ENCODE measurements at regions not wholly inside any gene's neighbourhood (a gene's known extent, or its start where the extent isn't known, plus 50 kb on each side); places are given as distances from the start of the nearest gene placed in this dataset.
A peak's percentile ranks its signal among the peaks of the same experiment; 100 is the strongest.

GRCh38 chr3:124249038-124249437 lies 257.1 kb upstream of the ROPN1 start:
- no peak for DNase-seq

DNA sequence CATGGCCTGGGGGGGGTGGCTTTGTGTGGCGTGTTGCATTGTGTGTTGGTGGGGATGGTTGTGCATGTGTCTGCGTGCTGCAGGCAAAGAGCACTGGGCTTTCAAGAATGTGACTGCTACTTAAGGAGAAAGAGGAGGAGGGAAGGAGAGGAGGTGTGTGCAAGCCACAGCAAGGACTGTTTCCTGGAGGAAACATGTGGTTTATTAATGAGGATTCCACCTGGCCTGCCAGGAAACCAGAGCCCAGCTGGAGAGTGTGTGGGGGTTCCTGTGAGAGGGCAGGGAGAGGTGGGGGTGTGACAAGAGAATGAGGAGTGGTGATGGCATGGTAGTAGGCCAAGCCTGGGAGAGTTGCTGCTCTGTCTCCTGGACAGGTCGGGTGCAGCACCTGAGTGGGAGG lies 258.1 kb upstream of the ROPN1 start:
- DNase-seq, result no peak

DNA sequence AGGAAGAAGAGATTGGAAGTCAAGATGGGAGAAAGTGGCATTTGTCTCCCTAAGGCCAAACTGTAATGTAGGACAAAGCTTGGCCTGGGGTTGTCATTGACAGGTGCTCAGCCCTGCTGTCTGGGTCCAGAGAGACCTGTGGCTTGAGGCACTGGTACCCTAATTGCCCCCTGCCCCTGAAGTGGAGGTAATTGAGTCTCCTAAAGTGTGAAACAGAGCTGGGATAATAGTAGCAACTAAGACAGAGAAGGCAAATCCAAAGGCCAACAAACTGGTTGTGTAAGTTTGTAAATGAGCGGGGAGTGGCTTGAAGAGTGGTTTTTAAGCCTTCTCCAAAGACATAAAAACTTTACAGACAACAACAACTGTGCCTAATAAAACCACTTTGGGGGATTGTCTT lies 264.2 kb upstream of the ROPN1 start:
- no peak for DNase-seq

GRCh38 chr3:124256599-124256998 lies 264.7 kb upstream of the ROPN1 start:
- DNase-seq, result no peak

DNA sequence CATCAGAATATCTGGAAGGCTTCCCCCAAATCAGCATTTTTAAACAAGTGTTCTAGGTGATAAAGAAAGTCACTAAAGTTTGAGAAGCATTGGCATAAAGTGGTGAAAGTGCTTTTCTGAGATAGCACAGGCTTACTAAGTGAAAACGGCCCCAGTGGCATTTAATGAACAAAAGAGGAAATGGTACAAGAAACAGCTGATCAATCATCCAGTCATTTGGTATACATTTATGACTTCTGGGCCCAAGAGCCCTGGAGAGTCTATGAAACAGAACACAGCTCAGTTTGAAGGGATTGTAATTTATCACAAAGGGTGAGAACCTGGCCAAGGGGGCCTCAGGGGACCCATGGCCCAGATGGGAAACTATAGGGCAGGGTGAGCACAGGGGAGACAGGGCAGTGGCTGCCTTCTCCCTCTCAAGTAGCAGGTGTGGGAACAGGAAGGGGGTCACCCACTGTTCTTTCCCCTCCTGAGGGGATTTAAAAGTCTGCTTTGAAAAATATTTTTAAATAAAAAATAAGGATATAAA lies 265.5 kb upstream of the ROPN1 start:
- no peak for DNase-seq

DNA sequence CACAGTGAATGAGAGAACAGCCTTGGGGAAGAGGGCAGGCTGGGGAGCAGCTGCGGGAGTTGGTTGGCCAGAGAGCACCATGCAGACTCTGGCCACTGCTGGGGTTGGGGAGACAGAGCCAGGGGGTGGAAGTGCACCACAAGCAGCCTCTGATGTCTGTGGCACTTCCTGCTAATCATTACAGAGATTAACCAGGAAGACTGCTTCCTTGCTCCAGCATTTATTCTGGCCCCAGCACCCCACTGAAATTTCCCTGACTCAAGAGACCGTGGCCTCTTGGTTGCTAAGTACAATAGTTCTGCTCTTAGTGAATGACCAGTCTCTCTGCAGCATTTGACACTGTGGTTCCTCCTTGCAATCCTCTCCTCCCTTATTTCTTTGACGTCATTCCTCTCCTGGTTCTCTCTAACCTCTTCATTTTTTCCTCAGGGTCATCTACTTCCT lies 266.2 kb upstream of the ROPN1 start:
- DNase-seq, result no peak

DNA sequence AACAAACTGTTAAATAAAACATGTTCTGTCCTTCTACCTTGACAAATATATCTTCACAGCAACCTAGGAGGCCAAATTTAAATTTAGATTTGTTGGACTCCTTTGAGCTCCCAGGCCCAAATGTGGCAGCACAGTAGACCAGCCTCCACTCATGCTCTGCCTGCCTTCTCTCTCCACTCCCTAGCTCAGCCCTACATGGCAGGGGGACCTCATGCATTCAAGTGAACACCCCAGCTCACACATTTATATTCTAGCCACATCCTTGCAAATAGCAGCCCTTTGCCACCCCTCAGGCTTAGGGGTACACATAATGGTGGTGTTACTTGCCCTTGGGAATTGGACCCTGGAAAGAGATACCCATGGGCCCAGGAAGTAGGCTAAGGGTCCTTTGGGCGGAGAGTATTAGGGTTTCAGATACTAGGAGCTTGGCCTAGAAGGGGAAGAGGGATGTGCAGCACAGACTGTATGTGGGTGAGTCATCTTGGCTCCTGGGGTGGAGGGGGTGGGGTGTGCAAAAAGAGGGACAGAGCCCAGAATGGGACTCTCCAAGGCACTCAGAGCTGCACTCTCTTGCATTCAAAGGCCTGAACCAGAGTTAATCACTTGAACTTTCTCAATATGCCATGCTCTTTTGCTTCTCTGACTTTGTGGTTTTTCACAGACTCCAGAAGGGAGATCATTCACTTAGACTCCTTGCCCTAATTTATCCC lies 268.4 kb upstream of the ROPN1 start:
- DNase-seq, result no peak

- DNase-seq, result no peak
Measured at GRCh38 chr3:124261306-124261705, 269.4 kb upstream of the ROPN1 start.

- no peak for DNase-seq
Measured at GRCh38 chr3:124263168-124263567, 271.2 kb upstream of the ROPN1 start.

DNA sequence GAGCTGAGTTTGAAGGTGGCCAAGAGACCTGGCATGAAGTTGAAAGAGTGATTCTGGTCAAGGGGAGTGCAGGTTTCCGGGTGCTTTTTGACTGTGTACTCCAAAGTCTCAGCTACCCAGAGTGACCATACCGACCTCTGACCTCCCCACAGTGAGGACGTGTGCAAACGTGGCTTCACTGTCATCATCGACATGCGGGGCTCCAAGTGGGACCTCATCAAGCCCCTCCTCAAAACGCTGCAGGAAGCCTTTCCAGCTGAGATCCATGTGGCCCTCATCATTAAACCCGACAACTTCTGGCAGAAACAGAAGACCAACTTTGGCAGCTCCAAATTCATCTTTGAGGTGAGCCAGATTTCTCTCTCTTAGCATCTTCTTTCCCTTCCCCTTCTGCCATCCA lies 272.4 kb upstream of the ROPN1 start:
- DNase-seq, result no peak

DNA sequence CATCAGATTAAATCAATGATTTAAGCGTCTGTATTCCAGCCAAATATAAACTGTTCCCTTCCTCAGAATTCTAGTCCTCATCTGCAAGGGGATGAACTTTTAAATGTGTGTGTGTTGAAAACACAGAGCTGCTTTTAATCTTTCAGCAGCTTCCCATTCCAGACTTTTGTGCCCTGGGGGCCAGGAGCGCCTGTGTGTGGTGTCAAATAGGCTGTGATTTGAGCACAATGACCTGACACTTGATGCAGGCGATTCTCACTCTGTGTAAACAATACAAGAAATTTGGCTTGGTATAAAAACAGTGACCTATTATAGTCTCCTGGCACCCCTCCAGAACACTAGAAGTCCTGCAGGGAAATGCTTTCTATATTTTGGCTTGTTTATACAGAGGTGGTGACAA lies 274.6 kb upstream of the ROPN1 start:
- no peak for DNase-seq

- no peak for DNase-seq
Measured at GRCh38 chr3:124267406-124267805, 275.5 kb upstream of the ROPN1 start.

DNA sequence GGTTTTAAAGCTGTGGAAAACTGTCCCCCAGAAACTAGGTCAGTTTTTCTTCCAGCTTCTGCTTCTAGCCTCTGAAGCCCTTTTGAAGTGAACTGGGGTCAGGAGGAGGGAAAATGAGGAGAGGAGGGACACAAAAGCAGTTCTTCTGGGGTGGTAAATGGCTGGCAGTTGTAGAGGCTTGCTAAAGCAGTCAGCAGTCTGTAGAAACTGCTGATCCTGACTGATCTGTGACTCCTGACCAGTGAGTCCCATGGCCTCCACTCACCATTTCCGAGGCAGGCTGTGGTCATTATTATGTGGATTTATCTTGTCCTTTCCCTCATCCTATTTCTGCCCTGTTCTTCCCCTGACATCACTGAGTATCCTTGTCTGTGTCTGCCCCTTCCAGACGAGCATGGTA lies 276.4 kb upstream of the ROPN1 start:
- DNase-seq, result no peak

GRCh38 chr3:124269619-124270018 lies 277.7 kb upstream of the ROPN1 start:
- no peak for DNase-seq

DNA sequence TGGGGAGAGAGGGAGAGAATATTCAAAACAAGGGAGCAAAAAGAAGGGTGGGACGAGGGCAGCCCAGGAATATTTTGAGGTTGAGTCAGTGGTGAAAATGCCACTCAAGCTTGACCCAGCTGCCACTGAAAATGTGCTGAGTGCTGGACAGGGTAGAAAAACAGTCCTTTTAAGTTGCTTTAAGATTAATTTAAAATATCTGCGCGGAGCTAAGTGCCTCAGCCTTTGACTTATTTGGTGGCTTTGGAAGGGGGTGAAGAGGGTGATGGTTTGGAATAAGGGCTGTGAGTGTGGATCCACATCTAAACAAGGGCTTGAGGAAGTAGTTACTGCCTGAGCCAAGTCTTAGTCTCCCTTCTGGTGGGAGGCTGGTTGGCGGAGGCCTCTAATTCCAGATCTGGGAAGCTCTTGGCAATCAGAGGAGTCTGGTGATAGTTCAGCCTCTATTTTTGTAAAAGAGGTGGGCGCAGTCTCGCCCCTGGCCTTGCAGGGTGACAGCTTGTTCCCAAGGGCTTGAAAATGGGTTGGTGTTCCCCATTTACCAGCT lies 280.8 kb upstream of the ROPN1 start:
- DNase-seq, result no peak

GRCh38 chr3:124273651-124274050 lies 281.7 kb upstream of the ROPN1 start:
- DNase-seq, result no peak

- DNase-seq, result no peak
Measured at GRCh38 chr3:124274051-124274450, 282.1 kb upstream of the ROPN1 start.

DNA sequence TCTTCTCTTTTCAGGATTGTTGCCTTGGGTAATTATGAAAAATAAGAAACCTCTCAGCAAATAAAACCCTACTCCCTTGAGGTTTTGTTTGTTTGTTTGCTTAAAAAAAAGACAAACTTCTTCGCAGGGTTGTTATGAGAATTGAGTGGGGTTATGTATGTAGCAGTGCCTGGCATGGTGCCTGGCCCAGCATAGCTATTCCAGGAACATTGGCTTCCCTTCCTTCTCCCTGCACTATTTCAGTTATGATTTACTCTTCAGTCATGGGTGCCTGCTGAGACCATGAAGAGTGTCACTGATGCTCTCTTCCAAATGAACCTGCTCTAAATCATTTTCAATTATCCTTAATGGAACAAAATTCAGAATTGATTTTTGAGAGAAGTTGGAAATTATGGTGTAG lies 283.5 kb upstream of the ROPN1 start:
- DNase-seq, result no peak

GRCh38 chr3:124276133-124276532 lies 284.2 kb upstream of the ROPN1 start:
- no peak for DNase-seq

GRCh38 chr3:124276539-124277143 lies 284.7 kb upstream of the ROPN1 start:
- DNase-seq, result no peak

DNA sequence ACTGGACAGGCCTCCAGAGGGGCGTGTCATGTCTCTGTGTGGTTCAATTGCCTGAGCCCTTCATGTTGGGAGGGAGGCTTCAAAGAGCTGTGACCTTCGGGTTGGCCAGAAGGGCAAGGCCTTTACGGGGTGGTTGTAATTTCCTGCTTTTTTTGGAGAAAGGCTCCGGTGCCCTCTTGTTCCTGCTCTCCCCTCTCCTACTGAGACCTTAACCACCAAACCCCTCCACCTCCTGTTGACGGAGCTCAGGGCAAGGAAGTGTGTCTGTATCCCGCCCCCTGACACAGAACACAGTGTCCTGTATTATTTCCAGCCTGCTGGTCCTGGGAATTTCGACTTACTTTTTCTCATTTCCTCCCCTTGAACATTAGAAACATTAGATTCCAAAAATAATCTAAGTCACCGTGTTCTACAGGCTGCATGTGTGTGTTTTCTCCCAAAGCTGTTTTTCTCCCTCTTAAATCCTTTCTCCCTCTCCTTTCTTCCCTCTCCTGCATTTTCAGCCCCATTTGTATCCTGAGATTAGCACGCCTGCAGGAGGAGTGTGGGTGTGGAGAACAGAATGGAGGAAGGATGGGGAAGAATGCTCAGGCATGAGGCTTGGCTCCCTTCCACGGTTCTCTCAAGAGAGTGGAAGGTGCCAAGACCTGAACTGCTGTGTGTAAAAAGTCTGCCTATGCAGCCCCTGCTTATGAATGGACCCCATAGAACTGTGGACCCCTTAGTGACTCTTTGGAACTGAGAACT lies 285.4 kb upstream of the ROPN1 start:
- DNase-seq, result peak in 1 of 2 donors; percentile 52

DNA sequence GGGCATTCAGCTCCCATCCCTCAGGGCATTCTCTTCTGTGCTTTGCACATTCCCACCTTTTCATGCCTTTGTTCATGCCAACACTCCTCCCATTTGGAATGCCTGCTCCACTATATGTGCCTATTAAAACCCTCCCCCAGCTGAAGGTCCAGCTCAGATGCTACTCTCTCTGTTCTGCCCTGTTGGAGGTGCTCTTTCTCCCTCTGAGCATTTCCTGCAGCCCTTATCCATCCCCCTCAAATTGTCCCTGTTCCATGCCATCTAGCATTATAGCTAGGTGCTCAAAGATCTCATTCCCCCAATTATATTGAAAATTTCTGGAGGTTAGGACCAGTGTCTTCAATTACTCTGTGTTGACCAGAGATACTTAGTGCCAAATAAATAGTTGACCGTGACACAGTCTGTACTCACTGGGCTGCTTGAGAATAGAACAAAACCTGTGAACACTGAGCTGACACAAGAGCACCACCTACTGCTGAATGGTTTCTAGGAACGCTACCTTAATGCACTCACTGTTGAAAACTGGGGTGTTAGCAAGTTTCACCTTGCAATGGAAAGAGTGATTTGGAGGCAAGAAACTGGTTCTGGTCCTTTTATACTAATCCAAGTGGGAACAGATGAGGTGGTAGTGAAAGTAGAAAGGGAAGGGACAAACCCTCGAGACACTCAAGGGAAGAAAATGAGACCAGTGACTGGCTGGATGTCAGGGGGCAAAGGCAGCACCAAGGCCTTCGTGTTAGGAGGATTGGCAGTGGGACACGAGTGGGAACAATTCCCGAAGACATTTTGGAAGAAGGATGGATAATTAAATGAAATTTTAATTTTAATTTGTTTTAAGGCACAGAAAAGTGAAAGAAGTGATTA lies 289.8 kb upstream of the ROPN1 start:
- DNase-seq, result peak in 1 of 2 donors; percentile 33
